ENCODE measurements at regions not wholly inside any gene's neighbourhood (a gene's known extent, or its start where the extent isn't known, plus 50 kb on each side); places are given as distances from the start of the nearest gene placed in this dataset.

- TF ChIP-seq CTCF (IDR thresholded peaks at IDR 0.05; ENCODE audit: borderline replicate concordance, extremely low read depth, low read length, poor library complexity, severe bottlenecking) (no peak), EZH2 (IDR thresholded peaks at IDR 0.05; ENCODE audit: borderline replicate concordance, low read depth, low read length, severe bottlenecking) (no peak)
Measured at GRCh38 chr10:3995302-3996210, 210.5 kb upstream of the KLF6 start.

Data from DND-41 (cell line).